ENCODE measurements at regions not wholly inside any gene's neighbourhood (a gene's known extent, or its start where the extent isn't known, plus 50 kb on each side); places are given as distances from the start of the nearest gene placed in this dataset.

DNA sequence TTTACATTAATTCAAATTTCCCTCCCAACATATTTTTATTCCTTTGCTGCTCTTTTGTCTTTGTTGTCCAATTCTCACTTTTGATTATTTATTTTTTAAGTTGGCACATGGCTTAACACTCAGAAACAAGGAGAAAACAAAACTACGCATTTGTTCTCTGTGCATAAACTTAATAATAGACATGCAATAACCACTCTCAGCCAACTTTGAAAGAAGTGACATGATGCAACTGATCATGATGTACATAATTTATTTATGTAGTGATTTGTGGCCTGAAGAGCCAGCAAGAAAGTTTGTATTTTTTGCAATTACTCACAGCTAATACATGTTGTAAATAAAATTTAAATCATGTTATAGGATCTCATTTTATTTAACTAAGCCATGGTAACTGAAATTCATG is 942.8 kb upstream of the PIK3C3 start:
- no peak for DNase-seq (ENCODE audit: extremely low spot score)
- TF ChIP-seq TARDBP (IDR thresholded peaks at IDR 0.05), result no peak
- TF ChIP-seq L3MBTL2 (conservative IDR thresholded peaks at IDR 0.05), result no peak
- TF ChIP-seq ELF4 (IDR thresholded peaks at IDR 0.05), result no peak
- TF ChIP-seq ZNF384 (IDR thresholded peaks at IDR 0.05), result no peak
- TF ChIP-seq SP1 (IDR thresholded peaks at IDR 0.05), result no peak
- TF ChIP-seq FOXK2 (IDR thresholded peaks at IDR 0.05), result no peak
- TF ChIP-seq LEF1 (IDR thresholded peaks at IDR 0.05; ENCODE audit: borderline replicate concordance), result no peak
- no peak for TF ChIP-seq BHLHE40 (IDR thresholded peaks at IDR 0.05; ENCODE audit: borderline replicate concordance)
- TF ChIP-seq ARNT (IDR thresholded peaks at IDR 0.05), result no peak
- TF ChIP-seq FOXA1 (IDR thresholded peaks at IDR 0.05), result no peak
- no peak for TF ChIP-seq CTBP1 (IDR thresholded peaks at IDR 0.05; ENCODE audit: borderline replicate concordance)
- TF ChIP-seq NFRKB (IDR thresholded peaks at IDR 0.05), result no peak
- TF ChIP-seq HDGF (IDR thresholded peaks at IDR 0.05; ENCODE audit: borderline replicate concordance), result no peak
- TF ChIP-seq SUZ12 (IDR thresholded peaks at IDR 0.05), result no peak
- TF ChIP-seq, protein P1, sequence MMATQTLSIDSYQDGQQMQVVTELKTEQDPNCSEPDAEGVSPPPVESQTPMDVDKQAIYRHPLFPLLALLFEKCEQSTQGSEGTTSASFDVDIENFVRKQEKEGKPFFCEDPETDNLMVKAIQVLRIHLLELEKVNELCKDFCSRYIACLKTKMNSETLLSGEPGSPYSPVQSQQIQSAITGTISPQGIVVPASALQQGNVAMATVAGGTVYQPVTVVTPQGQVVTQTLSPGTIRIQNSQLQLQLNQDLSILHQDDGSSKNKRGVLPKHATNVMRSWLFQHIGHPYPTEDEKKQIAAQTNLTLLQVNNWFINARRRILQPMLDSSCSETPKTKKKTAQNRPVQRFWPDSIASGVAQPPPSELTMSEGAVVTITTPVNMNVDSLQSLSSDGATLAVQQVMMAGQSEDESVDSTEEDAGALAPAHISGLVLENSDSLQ (IDR thresholded peaks at IDR 0.05), result no peak
- no peak for TF ChIP-seq FOXM1 (IDR thresholded peaks at IDR 0.05; ENCODE audit: borderline replicate concordance)
- POLR2A ChIA-PET, result no interaction called here
- CTCF ChIA-PET, result no interaction called here

DNA sequence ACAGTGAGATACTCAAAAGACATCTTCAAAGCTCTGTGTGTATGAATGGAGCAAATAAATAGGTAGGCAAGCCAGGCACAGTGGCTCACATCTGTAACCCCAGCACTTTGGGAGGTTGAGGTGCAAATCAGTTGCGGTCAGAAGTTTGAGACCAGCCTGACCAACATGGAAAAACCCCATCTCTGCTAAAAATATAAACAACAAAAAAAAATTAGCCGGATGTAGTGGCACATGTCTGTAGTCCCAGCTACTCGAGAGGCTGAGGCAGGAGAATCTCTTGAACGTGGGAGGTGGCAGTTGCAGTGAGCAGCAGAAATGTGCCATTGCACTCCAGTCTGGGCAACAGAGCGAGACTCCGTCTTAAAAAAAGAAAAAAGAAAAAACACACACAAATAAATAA is 945.1 kb upstream of the PIK3C3 start:
- TF ChIP-seq SP1 (IDR thresholded peaks at IDR 0.05), result no peak
- TF ChIP-seq ZNF384 (IDR thresholded peaks at IDR 0.05), result no peak
- TF ChIP-seq ELF4 (IDR thresholded peaks at IDR 0.05), result no peak
- TF ChIP-seq FOXM1 (IDR thresholded peaks at IDR 0.05; ENCODE audit: borderline replicate concordance), result no peak
- no peak for TF ChIP-seq ARNT (IDR thresholded peaks at IDR 0.05)
- TF ChIP-seq BHLHE40 (IDR thresholded peaks at IDR 0.05; ENCODE audit: borderline replicate concordance), result no peak
- TF ChIP-seq TARDBP (IDR thresholded peaks at IDR 0.05), result no peak
- TF ChIP-seq FOXA1 (IDR thresholded peaks at IDR 0.05), result no peak
- TF ChIP-seq FOXK2 (IDR thresholded peaks at IDR 0.05), result no peak
- TF ChIP-seq CTBP1 (IDR thresholded peaks at IDR 0.05; ENCODE audit: borderline replicate concordance), result no peak
- no peak for TF ChIP-seq L3MBTL2 (conservative IDR thresholded peaks at IDR 0.05)
- TF ChIP-seq, protein P1 (IDR thresholded peaks at IDR 0.05), result no peak
- no peak for TF ChIP-seq LEF1 (IDR thresholded peaks at IDR 0.05; ENCODE audit: borderline replicate concordance)
- POLR2A ChIA-PET, result no interaction called here
- CTCF ChIA-PET, result no interaction called here
- no peak for DNase-seq (ENCODE audit: extremely low spot score)

DNA sequence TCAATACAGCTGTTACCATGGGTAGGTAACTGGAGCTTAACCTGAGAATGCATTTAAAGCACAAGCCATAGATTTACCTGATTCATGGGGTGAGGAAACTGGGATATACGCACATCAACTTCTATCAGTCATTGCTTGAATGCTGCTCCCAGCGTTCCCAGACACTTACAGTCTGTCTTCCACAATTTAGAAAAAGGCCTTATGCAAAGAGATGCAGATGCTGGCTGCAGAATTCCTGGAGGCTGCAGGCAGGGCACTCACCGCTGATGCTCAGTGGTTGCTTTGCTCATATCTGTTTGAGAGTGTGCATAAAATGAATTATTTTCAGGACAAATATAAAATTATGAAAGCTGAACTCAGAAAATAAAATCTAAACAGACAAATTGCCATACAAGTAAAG is 950.7 kb upstream of the PIK3C3 start:
- ChIA-PET POLR2A (no interaction called here), CTCF (no interaction called here)
- TF ChIP-seq L3MBTL2 (conservative IDR thresholded peaks at IDR 0.05) (no peak), FOXK2 (IDR thresholded peaks at IDR 0.05) (no peak), NFRKB (IDR thresholded peaks at IDR 0.05) (no peak), TARDBP (IDR thresholded peaks at IDR 0.05) (no peak), FOXA1 (IDR thresholded peaks at IDR 0.05) (no peak), SP1 (IDR thresholded peaks at IDR 0.05) (no peak), BHLHE40 (IDR thresholded peaks at IDR 0.05; ENCODE audit: borderline replicate concordance) (no peak), ELF4 (IDR thresholded peaks at IDR 0.05) (no peak), SUZ12 (IDR thresholded peaks at IDR 0.05) (no peak), FOXM1 (IDR thresholded peaks at IDR 0.05; ENCODE audit: borderline replicate concordance) (no peak), LEF1 (IDR thresholded peaks at IDR 0.05; ENCODE audit: borderline replicate concordance) (no peak), HDGF (IDR thresholded peaks at IDR 0.05; ENCODE audit: borderline replicate concordance) (no peak), CTBP1 (IDR thresholded peaks at IDR 0.05; ENCODE audit: borderline replicate concordance) (no peak), ZNF384 (IDR thresholded peaks at IDR 0.05) (no peak), ARNT (IDR thresholded peaks at IDR 0.05) (no peak)
- TF ChIP-seq, protein P1 (IDR thresholded peaks at IDR 0.05), result no peak
- DNase-seq (ENCODE audit: extremely low spot score), result peak; percentile 10

DNA sequence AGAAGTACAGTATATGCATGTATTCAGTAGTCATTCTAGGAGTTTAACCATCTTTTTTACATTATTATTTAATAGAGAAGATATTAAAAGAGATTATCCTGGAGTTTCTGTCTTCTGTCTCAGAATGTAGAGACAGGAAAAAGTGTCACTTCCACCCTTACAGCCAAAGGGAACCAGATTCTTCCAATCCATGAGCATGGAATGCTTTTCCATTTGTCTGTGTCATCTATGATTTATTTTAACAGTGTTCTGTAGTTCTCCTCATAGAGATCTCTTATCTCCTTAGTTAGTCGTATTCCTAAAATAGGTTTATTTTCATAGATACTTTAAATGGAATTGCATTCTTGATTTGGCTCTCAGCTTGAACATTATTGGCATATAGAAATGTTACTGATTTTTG is 959.5 kb upstream of the PIK3C3 start:
- no peak for TF ChIP-seq FOXK2 (IDR thresholded peaks at IDR 0.05)
- TF ChIP-seq L3MBTL2 (conservative IDR thresholded peaks at IDR 0.05), result no peak
- no peak for TF ChIP-seq CTBP1 (IDR thresholded peaks at IDR 0.05; ENCODE audit: borderline replicate concordance)
- no peak for TF ChIP-seq ZNF384 (IDR thresholded peaks at IDR 0.05)
- no peak for TF ChIP-seq LEF1 (IDR thresholded peaks at IDR 0.05; ENCODE audit: borderline replicate concordance)
- TF ChIP-seq SUZ12 (IDR thresholded peaks at IDR 0.05), result no peak
- TF ChIP-seq, protein P1 (IDR thresholded peaks at IDR 0.05), result no peak
- TF ChIP-seq SP1 (IDR thresholded peaks at IDR 0.05), result no peak
- no peak for TF ChIP-seq ELF4 (IDR thresholded peaks at IDR 0.05)
- no peak for TF ChIP-seq FOXA1 (IDR thresholded peaks at IDR 0.05)
- TF ChIP-seq FOXM1 (IDR thresholded peaks at IDR 0.05; ENCODE audit: borderline replicate concordance), result no peak
- TF ChIP-seq TARDBP (IDR thresholded peaks at IDR 0.05), result no peak
- no peak for TF ChIP-seq NFRKB (IDR thresholded peaks at IDR 0.05)
- TF ChIP-seq BHLHE40 (IDR thresholded peaks at IDR 0.05; ENCODE audit: borderline replicate concordance), result no peak
- no peak for TF ChIP-seq ARNT (IDR thresholded peaks at IDR 0.05)
- no peak for TF ChIP-seq HDGF (IDR thresholded peaks at IDR 0.05; ENCODE audit: borderline replicate concordance)
- ChIA-PET POLR2A (no interaction called here), CTCF (no interaction called here)
- no peak for DNase-seq (ENCODE audit: extremely low spot score)

DNA sequence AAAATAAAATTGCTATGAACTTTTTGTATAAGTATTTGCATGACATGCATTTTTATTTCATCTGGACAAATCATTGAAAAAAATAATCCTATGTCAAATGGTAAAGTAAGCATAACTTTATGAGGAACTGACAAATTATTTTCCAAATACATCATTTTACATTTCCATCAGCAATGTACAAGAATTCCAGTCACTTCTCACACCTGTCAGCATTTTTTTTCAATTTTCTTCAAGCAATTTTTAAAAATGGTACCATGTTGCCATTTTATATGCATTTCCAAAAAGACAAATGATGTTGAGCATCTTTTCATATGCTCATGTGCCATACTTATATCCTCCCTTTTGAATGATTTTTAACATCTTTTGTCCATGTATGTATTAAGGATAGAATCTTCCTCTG is 961.7 kb upstream of the PIK3C3 start:
- CTCF ChIA-PET, result no interaction called here
- TF ChIP-seq LEF1 (IDR thresholded peaks at IDR 0.05; ENCODE audit: borderline replicate concordance) (no peak), ZNF384 (IDR thresholded peaks at IDR 0.05) (no peak), BHLHE40 (IDR thresholded peaks at IDR 0.05; ENCODE audit: borderline replicate concordance) (no peak), TARDBP (IDR thresholded peaks at IDR 0.05) (no peak), CTBP1 (IDR thresholded peaks at IDR 0.05; ENCODE audit: borderline replicate concordance) (no peak), FOXM1 (IDR thresholded peaks at IDR 0.05; ENCODE audit: borderline replicate concordance) (no peak), FOXA1 (IDR thresholded peaks at IDR 0.05) (no peak), NFRKB (IDR thresholded peaks at IDR 0.05) (no peak), L3MBTL2 (conservative IDR thresholded peaks at IDR 0.05) (no peak), ELF4 (IDR thresholded peaks at IDR 0.05) (no peak), FOXK2 (IDR thresholded peaks at IDR 0.05) (no peak), HDGF (IDR thresholded peaks at IDR 0.05; ENCODE audit: borderline replicate concordance) (no peak), SP1 (IDR thresholded peaks at IDR 0.05) (no peak), ARNT (IDR thresholded peaks at IDR 0.05) (no peak), SUZ12 (IDR thresholded peaks at IDR 0.05) (no peak)
- TF ChIP-seq, protein P1 (IDR thresholded peaks at IDR 0.05), result no peak
- no peak for DNase-seq (ENCODE audit: extremely low spot score)
- POLR2A ChIA-PET, result no interaction called here

Data from HEK293T (cell line).